ENCODE measurements at regions not wholly inside any gene's neighbourhood (a gene's known extent, or its start where the extent isn't known, plus 50 kb on each side); places are given as distances from the start of the nearest gene placed in this dataset.

GRCh38 chr2:111684611-111685010 is 199.4 kb downstream of the ANAPC1 start:
- dilution Hi-C loops (cut with HindIII; ENCODE audit: low sequenced_read_pairs, unreplicated experiment): no loop called here
- intact Hi-C loops (cut with micrococcal nuclease): no loop called here
- in situ Hi-C loops (cut with MboI; ENCODE audit: low sequenced_read_pairs): no loop called here
- H3K4me3 ChIP-seq (ENCODE audit: insufficient read depth, low read depth, low read length): no peak overlapping the region
- no peak overlapping the region for H2AK5ac ChIP-seq (ENCODE audit: low read depth, low read length)
- no peak overlapping the region for H2BK120ac ChIP-seq (ENCODE audit: low read depth, low read length)
- H3K56ac ChIP-seq (ENCODE audit: extremely low read depth, insufficient read depth, low read length): no peak overlapping the region
- no peak for DNase-seq
- H3K4me1 ChIP-seq (ENCODE audit: control insufficient read depth, insufficient read depth, low read length): no peaks in the 10 kb centered on the region
- H4K20me1 ChIP-seq (ENCODE audit: insufficient read depth, low read length): no peaks in the 10 kb centered on the region
- H2BK20ac ChIP-seq (ENCODE audit: low read depth, low read length): no peak overlapping the region
- no peaks in the 10 kb centered on the region for H3K9me1 ChIP-seq (ENCODE audit: insufficient read depth, low read length)
- H3K79me1 ChIP-seq (ENCODE audit: low read depth in 1 of 2, low read length in 2 of 2): no peaks in the 10 kb centered on the region
- no peak overlapping the region for H4K8ac ChIP-seq (ENCODE audit: low read depth in 2 of 2, low read length in 2 of 2)
- no peak overlapping the region for H3K18ac ChIP-seq (ENCODE audit: low read depth, low read length)
- no peak overlapping the region for H3K4me2 ChIP-seq (ENCODE audit: low read depth, low read length)
- no peak overlapping the region for H3K4ac ChIP-seq (ENCODE audit: low read depth, low read length)
- H3K27ac ChIP-seq (ENCODE audit: insufficient read depth, low read length): no peak overlapping the region
- ChIA-PET CTCF (no interaction called here), POLR2A (ENCODE audit: unreplicated experiment) (interaction anchor here (0.6 kb wide), 1 partner anchor 564 kb away, joined by 3 read pairs; the partner anchor contains the start of gene BCL2L11)
- peaks cover 2% of the 10 kb centered on the region; the same call in 1 of the 2 replicates for H3K9me3 ChIP-seq (ENCODE audit: control insufficient read depth, insufficient read depth, low read length)
- ATAC-seq (ENCODE audit: low read depth): no peak
- H3K27me3 ChIP-seq (ENCODE audit: control insufficient read depth, insufficient read depth, low read length): peaks cover 25% of the 10 kb centered on the region
- H2AK9ac ChIP-seq (replicated peaks; ENCODE audit: low read depth, low read length, poor library complexity): no peak overlapping the region
- WGBS, 2 experiments (ENCODE audit: extremely low coverage in 2 of 2, insufficient read length in 1 of 2): no CpG with 5 or more reads among the region's 3 CpGs
- H3K23ac ChIP-seq (ENCODE audit: low read depth, low read length): no peak overlapping the region
- no peak overlapping the region for H2BK15ac ChIP-seq (ENCODE audit: low read depth, low read length)
- H3K9ac ChIP-seq (ENCODE audit: low read depth, low read length): no peak overlapping the region
- H3K36me3 ChIP-seq (ENCODE audit: control insufficient read depth, insufficient read depth, low read length): no peaks in the 10 kb centered on the region
- no peak overlapping the region for H4K91ac ChIP-seq (ENCODE audit: insufficient read depth, low read depth, low read length)
- H2AFZ ChIP-seq (replicated peaks; ENCODE audit: low read length, poor library complexity): no peak overlapping the region
- TF ChIP-seq MXI1 (IDR thresholded peaks at IDR 0.05; ENCODE audit: borderline replicate concordance, low read depth, low read length) (no peak), CEBPB (IDR thresholded peaks at IDR 0.05; ENCODE audit: low read depth, low read length) (no peak), USF2 (IDR thresholded peaks at IDR 0.05; ENCODE audit: low read depth, low read length) (no peak), RCOR1 (IDR thresholded peaks at IDR 0.05; ENCODE audit: insufficient replicate concordance, low read length) (no peak), CHD1 (IDR thresholded peaks at IDR 0.05; ENCODE audit: low read depth, low read length) (no peak), ELK1 (IDR thresholded peaks at IDR 0.05; ENCODE audit: borderline replicate concordance, low read depth, low read length) (no peak)
- no peak overlapping the region for H4K5ac ChIP-seq (ENCODE audit: low read depth, low read length)
- H3K14ac ChIP-seq (replicated peaks; ENCODE audit: low read depth, low read length): no peak overlapping the region
- BruUV-seq (replicated peaks): no TSS peak
- H2BK5ac ChIP-seq (ENCODE audit: low read depth, low read length, poor library complexity, severe bottlenecking): no peak overlapping the region
